Colonic mucosa (tissue), 4 donors: ENCODE measurements at regions not wholly inside any gene's neighbourhood (a gene's known extent, or its start where the extent isn't known, plus 50 kb on each side); places are given as distances from the start of the nearest gene placed in this dataset.
A peak's percentile ranks its signal among the peaks of the same experiment; 100 is the strongest.

Source experiments
- DNase-seq: peaks from one replicate; pipeline ENCODE4 v3.0.0-alpha.2; 2020
- H3K27ac ChIP-seq: fragments of 200-600 bp; one replicate; pipeline ENCODE4 v1.8.0; 2021
- H3K27me3 ChIP-seq: fragments of 200-600 bp; one replicate; pipeline ENCODE4 v1.8.0; 2021
- H3K36me3 ChIP-seq: fragments of 200-600 bp; one replicate; pipeline ENCODE4 v1.8.0; 2021
- H3K4me1 ChIP-seq: fragments of 200-600 bp; one replicate; pipeline ENCODE4 v1.8.0; 2021; ENCODE audit warnings: mild to moderate bottlenecking
- H3K4me3 ChIP-seq: fragments of 200-600 bp; one replicate; pipeline ENCODE4 v1.8.0; 2021
- H3K9ac ChIP-seq, 2 donors: one replicate each; pipeline ENCODE4 v1.7.0; 2013; ENCODE audit warnings: control low read depth in 2 of 2, low read depth in 2 of 2, low read length in 2 of 2
- H3K9me3 ChIP-seq: fragments of 200-600 bp; one replicate; pipeline ENCODE4 v1.8.0; 2021
- CTCF ChIP-seq: fragments of 200-600 bp; IDR thresholded peaks from one replicate; pipeline ENCODE4 v1.8.0; 2022; ENCODE audit warnings: antibody characterized with exemption, mild to moderate bottlenecking
- intact Hi-C: fragments of 100-400 bp; cut with DNase I; formaldehyde crosslinking; loops from one replicate; pipeline ENCODE4 v1.14.1; 2022
- donor health status: healthy.
- donor health status: DM: no; HTN: no; CAD: no.
- donor health status: DM: no; HTN: no; CAD: no.

GRCh38 chr3:72255191-72255590 lies 470.2 kb upstream of the PROK2 start:
- Histone ChIP-seq H3K36me3 (no peaks in the 10 kb centered on the region), H3K4me3 (no peak overlapping the region), H3K27ac (peak overlapping the region; percentile 17), H3K4me1 (no peaks in the 10 kb centered on the region), H3K9ac (no peak overlapping the region), H3K27me3 (no peaks in the 10 kb centered on the region), H3K9me3 (no peaks in the 10 kb centered on the region)
- no peak for DNase-seq
- no peak for TF ChIP-seq CTCF
- intact Hi-C loops = no loop called here

GRCh38 chr3:72254483-72254882 lies 469.5 kb upstream of the PROK2 start:
- no peak for TF ChIP-seq CTCF
- no peaks in the 10 kb centered on the region for H3K9me3 ChIP-seq
- intact Hi-C loops = no loop called here
- no peak overlapping the region for H3K9ac ChIP-seq
- H3K27ac ChIP-seq = no peak overlapping the region
- no peak overlapping the region for H3K4me3 ChIP-seq
- H3K4me1 ChIP-seq = no peaks in the 10 kb centered on the region
- H3K27me3 ChIP-seq = no peaks in the 10 kb centered on the region
- no peaks in the 10 kb centered on the region for H3K36me3 ChIP-seq
- no peak for DNase-seq

- no peak for DNase-seq
- no peak for TF ChIP-seq CTCF
- no peaks in the 10 kb centered on the region for H3K9me3 ChIP-seq
- H3K27me3 ChIP-seq = no peaks in the 10 kb centered on the region
- intact Hi-C loops = no loop called here
- no peaks in the 10 kb centered on the region for H3K4me1 ChIP-seq
- no peak overlapping the region for H3K9ac ChIP-seq
- no peaks in the 10 kb centered on the region for H3K36me3 ChIP-seq
- no peak overlapping the region for H3K27ac ChIP-seq
- H3K4me3 ChIP-seq = no peak overlapping the region
Observed at GRCh38 chr3:72250725-72251124, 465.8 kb upstream of the PROK2 start.

GRCh38 chr3:72248869-72249268 lies 463.9 kb upstream of the PROK2 start:
- H3K9me3 ChIP-seq = no peaks in the 10 kb centered on the region
- H3K27me3 ChIP-seq = no peaks in the 10 kb centered on the region
- H3K27ac ChIP-seq = no peak overlapping the region
- no peaks in the 10 kb centered on the region for H3K36me3 ChIP-seq
- no peak for DNase-seq
- H3K9ac ChIP-seq = no peak overlapping the region
- H3K4me3 ChIP-seq = no peak overlapping the region
- no peak for TF ChIP-seq CTCF
- H3K4me1 ChIP-seq = no peaks in the 10 kb centered on the region
- intact Hi-C loops = no loop called here

- Histone ChIP-seq H3K4me1 (no peaks in the 10 kb centered on the region), H3K27ac (no peak overlapping the region), H3K36me3 (no peaks in the 10 kb centered on the region), H3K27me3 (no peaks in the 10 kb centered on the region), H3K9me3 (no peaks in the 10 kb centered on the region), H3K4me3 (no peak overlapping the region), H3K9ac (no peak overlapping the region)
- intact Hi-C loops = no loop called here
- no peak for DNase-seq
- no peak for TF ChIP-seq CTCF
Observed at GRCh38 chr3:72248389-72248761, 463.4 kb upstream of the PROK2 start.
